GM21515 (cell line): ENCODE measurements at regions not wholly inside any gene's neighbourhood (a gene's known extent, or its start where the extent isn't known, plus 50 kb on each side); places are given as distances from the start of the nearest gene placed in this dataset.
A peak's percentile ranks its signal among the peaks of the same experiment; 100 is the strongest.
"Not testable (repeated sequence)": the region's sequence is repeated elsewhere in the genome, so short reads cannot be mapped to it uniquely, and the experiment has no call there.

ENCODE experiments used
- ATAC-seq: cut with Tn5 transposase; IDR thresholded peaks from one replicate; pipeline ENCODE4 v1.9.1; 2021; ENCODE audit not compliant: unreplicated experiment

- ATAC-seq: peak; percentile 73
These were observed 76.0 kb downstream of the CHD9NB start for GRCh38 chr16:52976539-52977167.

GRCh38 chr16:52967744-52968143, 85.0 kb downstream of the CHD9NB start:
- ATAC-seq: no peak

DNA sequence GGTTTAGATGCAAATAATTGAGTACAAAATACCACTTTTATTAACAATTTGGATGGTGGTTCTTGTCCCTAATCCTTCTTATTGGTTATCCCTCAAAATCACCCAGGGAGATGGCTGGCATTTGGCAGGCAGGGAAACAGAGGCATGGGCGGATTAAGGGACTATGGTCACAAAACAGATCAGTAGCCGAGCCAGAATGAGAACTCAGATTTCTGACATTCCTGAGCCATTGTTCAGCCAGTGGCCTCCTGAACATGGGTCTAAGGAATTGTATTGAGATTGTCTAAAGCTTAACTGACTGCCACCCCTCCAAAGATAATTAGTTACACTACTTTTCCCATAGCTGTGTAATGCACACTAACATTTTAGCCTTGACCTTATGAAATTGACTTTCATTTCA, 88.4 kb downstream of the CHD9NB start:
- ATAC-seq: no peak

GRCh38 chr16:52963855-52964242, 88.8 kb downstream of the CHD9NB start:
- no peak for ATAC-seq

GRCh38 chr16:52963212-52963854, 89.4 kb downstream of the CHD9NB start:
- no peak for ATAC-seq

- no peak for ATAC-seq
These were observed 93.7 kb downstream of the CHD9NB start for GRCh38 chr16:52958951-52959350.

- ATAC-seq: no peak
These were observed 95.5 kb downstream of the CHD9NB start for GRCh38 chr16:52957199-52957598.

DNA sequence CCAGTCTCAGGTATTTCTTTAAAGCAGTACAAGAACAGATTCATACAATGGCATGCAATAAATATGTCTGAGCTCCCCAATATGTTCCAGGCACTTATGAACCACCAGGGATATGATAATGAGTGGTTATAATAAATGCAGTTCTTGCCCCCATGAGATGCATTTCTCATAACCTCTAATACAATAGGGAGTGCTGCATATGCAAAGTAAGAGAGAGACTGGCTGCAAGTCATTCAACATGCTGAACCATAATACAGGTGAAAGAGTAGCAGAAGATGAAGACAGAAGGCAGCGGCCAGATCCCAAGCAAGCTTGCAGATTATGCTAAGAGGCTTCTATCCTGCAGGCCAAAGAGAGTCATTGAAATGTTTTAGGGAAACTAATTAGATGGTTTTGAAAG, 96.7 kb downstream of the CHD9NB start:
- no peak for ATAC-seq

DNA sequence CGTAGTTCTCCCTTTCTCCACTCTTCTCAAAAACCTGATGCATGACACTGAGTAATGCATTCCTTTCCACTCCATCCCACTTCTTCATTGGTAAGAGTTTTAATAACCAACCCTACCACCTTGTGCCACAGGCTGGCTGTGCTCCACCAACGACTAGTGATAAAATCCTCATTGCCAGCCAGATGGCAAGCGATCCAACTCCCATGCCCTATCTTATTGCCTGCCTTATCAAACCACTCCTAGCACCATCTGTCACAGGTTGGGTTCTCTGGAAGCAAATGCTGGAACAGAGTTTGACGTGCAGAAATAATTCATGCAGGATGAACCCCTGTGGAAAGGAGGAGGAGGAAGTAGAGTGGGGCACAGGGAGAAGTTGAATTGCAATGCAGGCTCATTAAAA, 99.5 kb downstream of the CHD9NB start:
- ATAC-seq: no peak

DNA sequence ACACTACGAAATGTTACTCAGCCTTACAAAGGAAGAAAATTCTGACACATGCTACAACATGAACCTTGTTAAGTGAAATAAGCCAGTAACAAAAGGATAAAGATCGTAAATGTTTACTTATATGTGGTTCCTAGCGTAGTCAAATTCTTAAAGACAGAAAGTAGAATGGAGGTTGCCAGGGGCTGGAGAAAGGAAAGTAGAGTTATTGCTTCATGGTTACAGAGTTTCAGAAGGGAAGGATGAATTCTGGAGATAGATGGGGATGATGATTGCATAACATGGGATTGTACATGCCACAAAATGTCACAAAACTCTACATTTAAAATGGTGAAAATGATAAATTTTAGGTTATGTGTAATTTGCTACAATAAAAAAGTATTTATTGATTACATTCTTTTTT, 103.8 kb downstream of the CHD9NB start:
- ATAC-seq: no peak

DNA sequence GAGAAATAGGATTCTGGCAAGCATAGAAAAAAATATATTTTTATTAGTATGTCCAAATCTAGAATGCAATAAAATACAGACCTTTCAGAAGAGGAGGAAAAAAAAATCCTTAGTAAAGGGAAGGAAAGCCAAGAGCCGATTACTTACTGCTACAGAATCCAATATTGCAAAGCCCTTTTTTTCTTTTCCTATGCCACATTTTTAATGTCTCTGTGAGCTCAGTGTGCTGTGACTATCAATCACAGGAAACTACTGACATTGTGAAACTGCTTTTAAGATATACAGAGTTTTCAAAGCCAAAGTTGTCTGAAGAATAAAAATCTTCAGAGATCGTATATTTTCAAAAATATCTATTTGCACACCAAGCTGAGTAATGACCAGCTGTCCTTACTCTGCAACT, 120.4 kb downstream of the CHD9NB start:
- no peak for ATAC-seq

DNA sequence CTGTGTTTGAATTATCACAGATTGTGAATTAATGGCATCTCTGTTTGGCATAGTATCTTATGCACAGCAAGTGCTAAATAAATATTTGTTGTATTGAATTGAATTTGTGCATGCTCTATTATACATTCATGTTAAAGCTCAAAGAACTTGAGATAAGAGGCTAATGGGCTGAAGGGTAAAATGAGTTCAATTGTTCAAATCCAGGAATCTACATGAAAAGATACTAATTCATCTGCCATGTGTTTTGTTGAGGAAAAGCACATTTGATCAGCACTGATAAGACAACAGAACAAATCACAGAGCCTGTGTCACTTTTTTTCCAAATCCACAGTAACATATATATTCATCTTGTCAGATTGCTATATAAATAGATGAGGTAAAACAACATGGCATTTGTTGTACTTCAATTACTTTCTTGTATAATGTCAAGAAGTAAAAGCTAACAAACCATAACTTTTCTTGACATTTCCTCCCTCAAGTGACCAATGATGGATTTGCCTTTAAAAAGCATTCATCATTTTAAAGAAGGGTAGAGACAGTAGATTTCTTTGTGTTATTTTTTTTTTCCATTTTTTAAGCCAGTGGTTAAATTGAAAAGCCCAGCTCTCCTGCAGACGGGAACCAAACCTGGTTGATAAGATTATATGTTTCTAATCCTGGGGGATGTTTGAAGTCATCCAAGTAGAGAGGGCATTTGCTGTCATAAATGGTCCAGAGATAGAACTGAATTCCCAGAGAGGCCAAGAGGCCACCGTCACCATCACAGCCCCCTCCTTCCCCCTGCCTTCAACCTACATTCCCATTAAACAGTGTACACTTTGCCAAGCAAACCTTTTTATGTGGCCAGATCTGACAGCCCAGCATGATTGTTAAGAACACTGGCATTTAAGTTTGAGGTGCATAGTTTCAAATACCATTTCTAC, 123.0 kb downstream of the CHD9NB start:
- ATAC-seq: no peak

DNA sequence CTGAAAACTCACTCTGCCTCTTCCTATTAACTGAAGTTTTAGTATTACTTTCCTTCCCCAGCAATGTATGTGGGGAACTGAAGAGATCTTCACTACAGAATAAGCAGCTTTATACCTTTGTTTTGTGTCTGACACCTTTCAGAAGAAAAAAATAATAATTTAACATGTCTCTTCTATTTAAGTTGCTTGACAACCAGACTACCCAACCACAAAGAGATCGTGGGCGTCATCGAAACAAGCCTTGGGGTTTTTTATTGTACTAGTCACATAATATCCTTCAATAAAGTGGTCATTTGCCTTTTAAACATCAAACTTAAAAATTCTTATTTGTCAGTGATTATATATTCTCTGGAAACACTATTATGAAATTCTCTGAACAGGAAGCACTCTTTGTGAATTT, 123.7 kb downstream of the CHD9NB start:
- ATAC-seq: no peak

GRCh38 chr16:52925143-52925542, 127.6 kb downstream of the CHD9NB start:
- no peak for ATAC-seq

- ATAC-seq: no peak
These were observed 128.5 kb downstream of the CHD9NB start for GRCh38 chr16:52924162-52924561.

- ATAC-seq: no peak
These were observed 131.6 kb downstream of the CHD9NB start for GRCh38 chr16:52921104-52921503.

GRCh38 chr16:52920331-52920730, 132.4 kb downstream of the CHD9NB start:
- ATAC-seq: no peak

- ATAC-seq: no peak
These were observed 138.3 kb downstream of the CHD9NB start for GRCh38 chr16:52914428-52914827.

DNA sequence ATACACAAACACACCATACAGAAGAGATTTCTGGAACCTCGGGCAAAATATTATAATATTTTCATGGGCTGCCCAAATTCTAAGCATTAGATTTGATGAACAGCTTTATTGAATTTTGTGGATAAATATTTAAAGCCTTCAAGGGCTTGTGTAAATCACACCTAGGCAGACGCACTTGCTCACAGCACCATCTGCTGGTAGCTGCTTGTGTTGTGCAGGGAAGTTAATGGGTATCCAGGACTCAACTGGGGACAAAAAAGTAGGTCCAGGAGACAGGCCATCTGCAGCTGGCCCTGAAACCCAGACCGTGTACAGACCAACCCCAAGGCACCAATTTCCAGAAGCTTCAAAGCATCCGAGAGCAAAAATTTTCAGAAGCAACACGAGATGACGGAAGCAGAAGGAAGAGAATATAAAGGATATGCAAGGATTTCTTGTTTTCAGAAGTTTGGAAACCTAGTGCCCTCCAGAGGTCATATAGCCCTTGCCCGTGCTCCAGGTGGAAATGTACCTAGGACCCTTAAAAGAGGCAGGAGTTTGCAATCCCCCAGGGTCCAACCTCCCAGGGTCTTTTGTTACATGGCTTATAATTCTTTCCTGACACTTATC, 140.0 kb downstream of the CHD9NB start:
- peak; percentile 74 for ATAC-seq

- ATAC-seq: not testable (repeated sequence)
These were observed 144.6 kb downstream of the CHD9NB start for GRCh38 chr16:52908057-52908456.

- ATAC-seq: no peak
These were observed 146.4 kb downstream of the CHD9NB start for GRCh38 chr16:52906281-52906680.
